ENCODE measurements at regions not wholly inside any gene's neighbourhood (a gene's known extent, or its start where the extent isn't known, plus 50 kb on each side); places are given as distances from the start of the nearest gene placed in this dataset.

DNA sequence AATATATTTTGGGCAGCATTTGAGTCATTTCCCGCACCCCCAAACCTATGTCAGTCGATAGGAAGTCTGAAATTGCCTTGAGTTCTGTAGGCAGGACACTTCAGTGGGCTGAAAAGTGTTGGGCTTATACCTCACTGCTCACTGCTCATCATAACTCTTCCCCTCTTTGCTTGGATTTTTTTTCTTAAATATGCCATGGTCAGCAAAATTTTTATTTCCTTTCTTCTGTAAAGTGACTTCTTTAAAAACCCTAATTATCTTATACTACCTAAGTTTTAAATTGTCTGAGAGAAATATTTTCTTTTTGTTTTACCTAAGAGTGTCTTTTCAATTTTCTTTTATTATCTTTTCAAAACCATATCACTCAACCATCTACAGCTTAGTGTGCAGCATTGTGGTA lies 129.2 kb downstream of the KIF20B start:
- Histone ChIP-seq H3K9ac (ENCODE audit: low read length) (no peak overlapping the region), H2AFZ (ENCODE audit: insufficient read depth, low read depth, low read length, poor library complexity, severe bottlenecking) (no peak overlapping the region), H3K4me1 (ENCODE audit: control insufficient read depth in 2 of 2, insufficient read depth in 2 of 2, low read length in 2 of 2) (no peaks in the 10 kb centered on the region), H3K36me3 (replicated peaks in 1 of 2; ENCODE audit: control extremely low read depth in 1 of 2, control insufficient read depth in 1 of 2, extremely low read depth in 1 of 2, insufficient read depth in 2 of 2, low read length in 1 of 2) (no peaks in the 10 kb centered on the region), H3K27me3 (replicated peaks in 1 of 4; ENCODE audit: control extremely low read depth in 1 of 4, control insufficient read depth in 3 of 4, insufficient read depth in 4 of 4, low read length in 3 of 4) (no peaks in the 10 kb centered on the region), H3K4me2 (replicated peaks; ENCODE audit: low read depth, low read length, poor library complexity, severe bottlenecking) (no peak overlapping the region), H4K20me1 (ENCODE audit: control insufficient read depth, insufficient read depth, low read length, poor library complexity, severe bottlenecking) (no peaks in the 10 kb centered on the region), H3K9me3 (ENCODE audit: control extremely low read depth in 1 of 3, control insufficient read depth in 2 of 3, insufficient read depth in 1 of 3, low read length in 2 of 3) (peaks cover 0 to 5% (median 0%) of the 10 kb centered on the region in 3 donors), H3K27ac (ENCODE audit: low read length in 2 of 2) (no peak overlapping the region), H3K4me3 (ENCODE audit: control extremely low read depth in 1 of 5, extremely low read depth in 1 of 5, insufficient read depth in 1 of 5, low read depth in 2 of 5, low read length in 4 of 5) (no peak overlapping the region), H3K79me2 (ENCODE audit: control insufficient read depth, insufficient read depth, low read length) (no peaks in the 10 kb centered on the region)
- TF ChIP-seq EZH2 (IDR thresholded peaks at IDR 0.05; ENCODE audit: borderline replicate concordance, insufficient read depth, low read depth, low read length, poor library complexity, severe bottlenecking): no peak
- TF ChIP-seq, protein P1, sequence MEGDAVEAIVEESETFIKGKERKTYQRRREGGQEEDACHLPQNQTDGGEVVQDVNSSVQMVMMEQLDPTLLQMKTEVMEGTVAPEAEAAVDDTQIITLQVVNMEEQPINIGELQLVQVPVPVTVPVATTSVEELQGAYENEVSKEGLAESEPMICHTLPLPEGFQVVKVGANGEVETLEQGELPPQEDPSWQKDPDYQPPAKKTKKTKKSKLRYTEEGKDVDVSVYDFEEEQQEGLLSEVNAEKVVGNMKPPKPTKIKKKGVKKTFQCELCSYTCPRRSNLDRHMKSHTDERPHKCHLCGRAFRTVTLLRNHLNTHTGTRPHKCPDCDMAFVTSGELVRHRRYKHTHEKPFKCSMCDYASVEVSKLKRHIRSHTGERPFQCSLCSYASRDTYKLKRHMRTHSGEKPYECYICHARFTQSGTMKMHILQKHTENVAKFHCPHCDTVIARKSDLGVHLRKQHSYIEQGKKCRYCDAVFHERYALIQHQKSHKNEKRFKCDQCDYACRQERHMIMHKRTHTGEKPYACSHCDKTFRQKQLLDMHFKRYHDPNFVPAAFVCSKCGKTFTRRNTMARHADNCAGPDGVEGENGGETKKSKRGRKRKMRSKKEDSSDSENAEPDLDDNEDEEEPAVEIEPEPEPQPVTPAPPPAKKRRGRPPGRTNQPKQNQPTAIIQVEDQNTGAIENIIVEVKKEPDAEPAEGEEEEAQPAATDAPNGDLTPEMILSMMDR (IDR thresholded peaks at IDR 0.05): no peak
- Mint-ChIP-seq H3K27me3 (peaks cover 7% of the 10 kb centered on the region), H3K4me3 (no peak overlapping the region), H3K9me3 (ENCODE audit: insufficient read depth) (peaks cover 3% of the 10 kb centered on the region), H3K27ac (no peak overlapping the region), H3K4me1 (no peaks in the 10 kb centered on the region)
- no peak for DNase-seq
- WGBS (ENCODE audit: insufficient coverage): 90% methylated on average over 2 of the region's 2 CpGs
- intact Hi-C loops (cut with micrococcal nuclease): no loop called here
- ATAC-seq (ENCODE audit: low read depth): no peak
- ChIA-PET CTCF (no interaction called here), POLR2A (no interaction called here)

DNA sequence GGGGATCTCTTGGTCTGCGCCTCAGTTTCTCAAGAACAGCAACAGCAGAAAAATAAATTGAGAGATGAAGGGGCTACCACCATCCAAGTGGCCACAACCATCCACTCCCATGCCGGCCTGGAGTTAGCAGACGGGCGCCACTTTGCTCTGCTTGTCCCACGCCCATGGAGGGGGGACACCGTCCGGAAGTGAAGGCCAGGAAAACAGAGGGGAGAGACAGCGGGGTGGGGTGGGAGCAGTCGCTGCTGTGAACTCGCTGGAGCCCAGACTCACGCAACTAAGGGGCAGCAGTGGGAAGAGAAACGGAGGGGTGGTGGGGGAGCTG lies 135.4 kb downstream of the KIF20B start:
- Histone ChIP-seq H3K27ac (ENCODE audit: low read length in 2 of 2) (peak overlapping the region; percentile 56 to 74), H3K4me1 (ENCODE audit: control insufficient read depth in 2 of 2, insufficient read depth in 2 of 2, low read length in 2 of 2) (peaks cover 8 to 18% of the 10 kb centered on the region in 2 donors), H3K9ac (ENCODE audit: low read length) (peak overlapping the region; percentile 83), H3K36me3 (replicated peaks in 1 of 2; ENCODE audit: control extremely low read depth in 1 of 2, control insufficient read depth in 1 of 2, extremely low read depth in 1 of 2, insufficient read depth in 2 of 2, low read length in 1 of 2) (no peaks in the 10 kb centered on the region), H3K79me2 (ENCODE audit: control insufficient read depth, insufficient read depth, low read length) (no peaks in the 10 kb centered on the region), H3K9me3 (ENCODE audit: control extremely low read depth in 1 of 3, control insufficient read depth in 2 of 3, insufficient read depth in 1 of 3, low read length in 2 of 3) (peaks cover 0 to 5% (median 0%) of the 10 kb centered on the region in 3 donors), H3K4me3 (ENCODE audit: control extremely low read depth in 1 of 5, extremely low read depth in 1 of 5, insufficient read depth in 1 of 5, low read depth in 2 of 5, low read length in 4 of 5) (peak overlapping the region; percentile 42 to 87 (median 75)), H3K27me3 (replicated peaks in 1 of 4; ENCODE audit: control extremely low read depth in 1 of 4, control insufficient read depth in 3 of 4, insufficient read depth in 4 of 4, low read length in 3 of 4) (no peaks in the 10 kb centered on the region), H4K20me1 (ENCODE audit: control insufficient read depth, insufficient read depth, low read length, poor library complexity, severe bottlenecking) (no peaks in the 10 kb centered on the region), H2AFZ (ENCODE audit: insufficient read depth, low read depth, low read length, poor library complexity, severe bottlenecking) (peak overlapping the region; percentile 96), H3K4me2 (replicated peaks; ENCODE audit: low read depth, low read length, poor library complexity, severe bottlenecking) (peak overlapping the region; percentile 91)
- Mint-ChIP-seq H3K9me3 (ENCODE audit: insufficient read depth) (peaks cover 3% of the 10 kb centered on the region), H3K4me1 (peaks cover 20% of the 10 kb centered on the region), H3K4me3 (peak overlapping the region; percentile 84), H3K27ac (peak overlapping the region; percentile 79), H3K27me3 (peaks cover 10% of the 10 kb centered on the region)
- no peak for ATAC-seq (ENCODE audit: low read depth)
- TF ChIP-seq EZH2 (IDR thresholded peaks at IDR 0.05; ENCODE audit: borderline replicate concordance, insufficient read depth, low read depth, low read length, poor library complexity, severe bottlenecking): no peak
- TF ChIP-seq, protein P1 (IDR thresholded peaks at IDR 0.05): no peak
- ChIA-PET POLR2A (interaction anchor here (1.6 kb wide), 1 partner anchor 13 kb away, joined by 3 read pairs; no protein-coding TSS in a partner anchor), CTCF (no interaction called here)
- WGBS (ENCODE audit: insufficient coverage): 45% methylated on average over 6 of the region's 12 CpGs
- DNase-seq: no peak
- intact Hi-C loops (cut with micrococcal nuclease): loop anchor here (5.0 kb wide), 1 partner anchor 50 kb away; no protein-coding TSS in a partner anchor

Measured in B cell (primary cell).